Neural progenitor cell (in vitro differentiated cells): ENCODE measurements at regions not wholly inside any gene's neighbourhood (a gene's known extent, or its start where the extent isn't known, plus 50 kb on each side); places are given as distances from the start of the nearest gene placed in this dataset.

Source experiments
- DNase-seq: peaks from one replicate; pipeline ENCODE4 v3.0.0-alpha.2; 2016; ENCODE audit warnings: low spot score
- H2AFZ ChIP-seq: fragments of 200-600 bp; sonication (generic); replicated peaks from 2 replicates; pipeline ENCODE4 v1.6.1; 2016; ENCODE audit warnings: antibody characterized with exemption
- H3F3A ChIP-seq: fragments of 200-600 bp; sonication (generic); 2 replicates; pipeline ENCODE4 v1.6.1; 2016; ENCODE audit warnings: antibody characterized with exemption, low read depth
- H3K27ac ChIP-seq: fragments of 200-600 bp; sonication (generic); 2 replicates; pipeline ENCODE4 v1.5.1; 2016; ENCODE audit warnings: mild to moderate bottlenecking
- H3K27me3 ChIP-seq: fragments of 200-600 bp; sonication (generic); 2 replicates; pipeline ENCODE4 v1.6.1; 2016; ENCODE audit warnings: mild to moderate bottlenecking, moderate library complexity
- H3K36me3 ChIP-seq: fragments of 200-600 bp; sonication (generic); 2 replicates; pipeline ENCODE4 v1.5.1; 2016
- H3K4me1 ChIP-seq: fragments of 200-600 bp; sonication (generic); 2 replicates; pipeline ENCODE4 v1.6.1; 2016; ENCODE audit warnings: mixed run types
- H3K4me2 ChIP-seq: fragments of 200-600 bp; sonication (generic); 2 replicates; pipeline ENCODE4 v1.6.1; 2016
- H3K4me3 ChIP-seq: fragments of 200-600 bp; sonication (generic); 2 replicates; pipeline ENCODE4 v1.5.1; 2016
- H3K79me2 ChIP-seq: fragments of 200-600 bp; sonication (generic); 2 replicates; pipeline ENCODE4 v1.6.1; 2016; ENCODE audit warnings: low read depth
- H3K9ac ChIP-seq: fragments of 200-600 bp; sonication (generic); 2 replicates; pipeline ENCODE4 v1.6.1; 2016
- H3K9me3 ChIP-seq: fragments of 200-600 bp; sonication (generic); 2 replicates; pipeline ENCODE4 v1.5.1; 2016; ENCODE audit warnings: low read depth
- H4K20me1 ChIP-seq: fragments of 200-600 bp; sonication (generic); 2 replicates; pipeline ENCODE4 v1.6.1; 2016; ENCODE audit warnings: low read depth
- H3K27ac Mint-ChIP-seq: 3 replicates; pipeline ENCODE4 v1.8.0; 2021; ENCODE audit warnings: mixed read lengths
- H3K27me3 Mint-ChIP-seq: 2 replicates; pipeline ENCODE4 v1.8.0; 2022; ENCODE audit warnings: low read depth, mild to moderate bottlenecking, inconsistent platforms, moderate library complexity, mixed read lengths; ENCODE audit not compliant: insufficient read depth
- H3K36me3 Mint-ChIP-seq: 3 replicates; pipeline ENCODE4 v1.8.0; 2021; ENCODE audit warnings: mixed read lengths
- H3K4me1 Mint-ChIP-seq: 3 replicates; pipeline ENCODE4 v1.8.0; 2021; ENCODE audit warnings: mixed read lengths
- H3K4me3 Mint-ChIP-seq: 3 replicates; pipeline ENCODE4 v1.8.0; 2021; ENCODE audit warnings: mild to moderate bottlenecking, moderate library complexity, mixed read lengths
- H3K9me3 Mint-ChIP-seq: 3 replicates; pipeline ENCODE4 v1.8.0; 2020; ENCODE audit warnings: mixed read lengths
- EZH2 ChIP-seq: fragments of 200-600 bp; sonication (generic); IDR thresholded peaks from 2 replicates; pipeline ENCODE4 v1.6.1; 2017; ENCODE audit warnings: antibody characterized with exemption, mild to moderate bottlenecking, moderate library complexity
- EZH2phosphoT487 ChIP-seq: fragments of 200-600 bp; sonication (generic); IDR thresholded peaks from 2 replicates; pipeline ENCODE4 v1.6.1; 2017; ENCODE audit warnings: antibody characterized with exemption
- TF ChIP-seq, protein P1 (sequence below): fragments of 200-600 bp; sonication (generic); IDR thresholded peaks from 2 replicates; pipeline ENCODE4 v1.5.1; 2017; ENCODE audit warnings: antibody characterized with exemption, mild to moderate bottlenecking

DNA sequence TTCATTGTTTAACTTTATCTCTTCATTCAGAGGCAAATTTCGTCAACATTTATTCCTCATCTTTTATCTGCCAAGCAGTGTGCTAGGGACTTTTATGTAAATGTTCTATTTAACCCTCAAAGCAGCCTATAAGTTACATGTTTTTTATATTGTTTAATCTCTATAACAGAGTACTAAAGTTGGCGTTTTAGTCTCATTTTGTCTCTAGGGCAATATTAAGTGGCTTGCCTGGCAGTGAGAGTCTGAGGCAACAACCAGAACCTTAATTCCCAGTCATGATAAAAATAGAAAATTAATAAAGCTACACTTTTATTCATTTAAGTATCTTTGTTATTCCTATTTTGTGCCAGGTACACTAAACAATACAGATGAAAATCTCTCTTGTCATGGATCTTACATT, 994.3 kb upstream of the ADGRL2 start:
- Mint-ChIP-seq H3K36me3 (no peaks in the 10 kb centered on the region), H3K27ac (no peak overlapping the region), H3K9me3 (no peaks in the 10 kb centered on the region), H3K4me1 (no peaks in the 10 kb centered on the region), H3K4me3 (no peak overlapping the region), H3K27me3 (no peaks in the 10 kb centered on the region)
- no peak for DNase-seq
- no peaks in the 10 kb centered on the region for H3K36me3 ChIP-seq
- no peaks in the 10 kb centered on the region for H3K27me3 ChIP-seq
- H3F3A ChIP-seq = no peaks in the 10 kb centered on the region
- H3K9me3 ChIP-seq = no peaks in the 10 kb centered on the region
- no peak overlapping the region for H2AFZ ChIP-seq
- no peaks in the 10 kb centered on the region for H3K79me2 ChIP-seq
- no peak overlapping the region for H3K27ac ChIP-seq
- TF ChIP-seq, protein P1, sequence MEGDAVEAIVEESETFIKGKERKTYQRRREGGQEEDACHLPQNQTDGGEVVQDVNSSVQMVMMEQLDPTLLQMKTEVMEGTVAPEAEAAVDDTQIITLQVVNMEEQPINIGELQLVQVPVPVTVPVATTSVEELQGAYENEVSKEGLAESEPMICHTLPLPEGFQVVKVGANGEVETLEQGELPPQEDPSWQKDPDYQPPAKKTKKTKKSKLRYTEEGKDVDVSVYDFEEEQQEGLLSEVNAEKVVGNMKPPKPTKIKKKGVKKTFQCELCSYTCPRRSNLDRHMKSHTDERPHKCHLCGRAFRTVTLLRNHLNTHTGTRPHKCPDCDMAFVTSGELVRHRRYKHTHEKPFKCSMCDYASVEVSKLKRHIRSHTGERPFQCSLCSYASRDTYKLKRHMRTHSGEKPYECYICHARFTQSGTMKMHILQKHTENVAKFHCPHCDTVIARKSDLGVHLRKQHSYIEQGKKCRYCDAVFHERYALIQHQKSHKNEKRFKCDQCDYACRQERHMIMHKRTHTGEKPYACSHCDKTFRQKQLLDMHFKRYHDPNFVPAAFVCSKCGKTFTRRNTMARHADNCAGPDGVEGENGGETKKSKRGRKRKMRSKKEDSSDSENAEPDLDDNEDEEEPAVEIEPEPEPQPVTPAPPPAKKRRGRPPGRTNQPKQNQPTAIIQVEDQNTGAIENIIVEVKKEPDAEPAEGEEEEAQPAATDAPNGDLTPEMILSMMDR = no peak
- no peak for TF ChIP-seq EZH2phosphoT487
- no peak for TF ChIP-seq EZH2
- no peaks in the 10 kb centered on the region for H4K20me1 ChIP-seq
- H3K4me3 ChIP-seq = no peak overlapping the region
- H3K4me1 ChIP-seq = no peaks in the 10 kb centered on the region
- no peak overlapping the region for H3K4me2 ChIP-seq
- H3K9ac ChIP-seq = no peak overlapping the region

DNA sequence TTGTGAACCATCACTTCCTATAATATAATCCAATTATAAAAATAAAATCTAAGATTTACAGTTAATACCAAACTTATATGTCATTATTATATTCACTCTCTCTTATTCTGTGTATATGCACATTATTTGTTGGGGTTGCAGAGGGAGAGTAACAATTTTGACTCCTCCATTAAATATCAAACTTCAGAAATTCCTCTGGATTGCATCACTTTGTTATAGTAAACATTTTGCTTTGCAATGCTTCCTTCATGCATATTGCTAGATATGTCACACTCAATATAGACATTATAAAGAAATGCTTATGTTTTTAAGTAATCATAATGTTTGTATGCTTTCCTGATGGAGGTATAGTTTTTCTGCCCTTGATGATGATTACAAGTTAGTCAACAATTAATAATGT, 999.0 kb upstream of the ADGRL2 start:
- no peak overlapping the region for H3K27ac ChIP-seq
- no peaks in the 10 kb centered on the region for H3K36me3 ChIP-seq
- H3K9ac ChIP-seq = no peak overlapping the region
- no peak overlapping the region for H3K27ac Mint-ChIP-seq
- no peaks in the 10 kb centered on the region for H3K36me3 Mint-ChIP-seq
- no peak overlapping the region for H3K4me3 Mint-ChIP-seq
- no peaks in the 10 kb centered on the region for H4K20me1 ChIP-seq
- H3K4me3 ChIP-seq = no peak overlapping the region
- no peaks in the 10 kb centered on the region for H3K9me3 ChIP-seq
- no peaks in the 10 kb centered on the region for H3K4me1 Mint-ChIP-seq
- no peaks in the 10 kb centered on the region for H3F3A ChIP-seq
- no peak overlapping the region for H2AFZ ChIP-seq
- no peak for DNase-seq
- TF ChIP-seq EZH2 (no peak), EZH2phosphoT487 (no peak)
- TF ChIP-seq, protein P1 = no peak
- H3K79me2 ChIP-seq = no peaks in the 10 kb centered on the region
- no peaks in the 10 kb centered on the region for H3K4me1 ChIP-seq
- H3K9me3 Mint-ChIP-seq = no peaks in the 10 kb centered on the region
- no peak overlapping the region for H3K4me2 ChIP-seq
- no peaks in the 10 kb centered on the region for H3K27me3 ChIP-seq
- no peaks in the 10 kb centered on the region for H3K27me3 Mint-ChIP-seq

DNA sequence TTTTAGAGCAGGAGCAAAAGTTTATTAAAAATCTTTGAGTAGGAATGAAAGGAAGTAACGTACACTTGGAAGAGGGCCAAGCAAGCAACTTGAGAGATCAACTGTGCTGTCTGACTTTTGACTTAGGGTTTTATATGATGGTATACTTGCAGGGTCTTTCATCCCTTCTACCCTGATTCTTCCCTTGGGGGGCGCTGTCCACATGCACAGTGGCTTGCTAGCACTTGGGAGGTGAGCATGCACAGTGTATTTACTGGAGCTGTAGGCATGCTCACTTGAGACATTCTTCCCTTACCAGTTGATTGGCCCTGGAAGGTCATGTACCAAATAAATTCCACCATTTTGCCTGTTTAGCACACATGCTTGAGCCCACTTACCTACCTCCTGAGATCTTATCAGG, 1001.3 kb upstream of the ADGRL2 start:
- Histone ChIP-seq H3K9ac (no peak overlapping the region), H3F3A (no peaks in the 10 kb centered on the region), H3K79me2 (no peaks in the 10 kb centered on the region), H3K27ac (no peak overlapping the region), H3K4me3 (no peak overlapping the region), H3K36me3 (no peaks in the 10 kb centered on the region), H3K9me3 (no peaks in the 10 kb centered on the region), H3K27me3 (no peaks in the 10 kb centered on the region), H4K20me1 (no peaks in the 10 kb centered on the region), H2AFZ (no peak overlapping the region), H3K4me2 (no peak overlapping the region), H3K4me1 (no peaks in the 10 kb centered on the region)
- no peak overlapping the region for H3K4me3 Mint-ChIP-seq
- TF ChIP-seq EZH2phosphoT487 (no peak), EZH2 (no peak)
- TF ChIP-seq, protein P1 = peak; percentile 58
- H3K9me3 Mint-ChIP-seq = no peaks in the 10 kb centered on the region
- H3K27me3 Mint-ChIP-seq = no peaks in the 10 kb centered on the region
- H3K4me1 Mint-ChIP-seq = no peaks in the 10 kb centered on the region
- DNase-seq = peak; percentile 49
- H3K27ac Mint-ChIP-seq = no peak overlapping the region
- no peaks in the 10 kb centered on the region for H3K36me3 Mint-ChIP-seq
